Endothelial cell of umbilical vein (primary cell): ENCODE measurements at regions not wholly inside any gene's neighbourhood (a gene's known extent, or its start where the extent isn't known, plus 50 kb on each side); places are given as distances from the start of the nearest gene placed in this dataset.

Experiments
- CTCF ChIP-seq, 2 donors: IDR thresholded peaks; 1 replicate in 1 of 2; 2 replicates in 1 of 2; pipeline ENCODE4 v1.5.1; 2011; ENCODE audit warnings: low read length in 2 of 2, mild to moderate bottlenecking in 2 of 2, moderate library complexity in 2 of 2, control low read depth in 1 of 2, inconsistent platforms in 1 of 2, low read depth in 1 of 2; ENCODE audit not compliant: insufficient read depth in 1 of 2; ENCODE audit errors: extremely low read depth in 1 of 2
- EZH2 ChIP-seq: IDR thresholded peaks from 2 replicates; pipeline ENCODE4 v1.6.1; 2012; ENCODE audit warnings: borderline replicate concordance, low read depth, mild to moderate bottlenecking, moderate library complexity, low read length, inconsistent platforms; ENCODE audit not compliant: severe bottlenecking
- POLR2A ChIP-seq: IDR thresholded peaks from 2 replicates; pipeline ENCODE4 v1.6.1; 2012; ENCODE audit warnings: low read depth, mild to moderate bottlenecking, control low read depth, low read length

DNA sequence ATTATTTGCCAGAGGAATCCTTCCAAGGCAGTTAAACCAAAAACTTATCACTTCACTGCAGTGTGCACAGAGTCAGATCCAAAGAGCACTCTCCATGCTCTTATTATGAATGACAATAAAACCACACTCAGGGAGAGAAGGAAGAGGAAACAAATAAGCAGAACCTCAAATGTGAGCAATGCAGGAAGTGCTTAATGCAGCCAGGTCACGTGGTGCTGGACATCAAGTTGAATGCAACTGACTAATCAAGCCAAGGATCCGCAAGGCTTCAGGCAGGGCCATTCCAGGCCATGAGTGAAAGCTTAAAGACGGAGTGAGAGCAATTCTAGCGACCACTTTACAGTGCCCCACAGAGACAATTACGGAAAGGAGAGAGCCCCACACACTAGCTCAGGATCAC, 230.4 kb upstream of the PUM3 start:
- TF ChIP-seq CTCF (IDR thresholded peaks at IDR 0.05; ENCODE audit: extremely low read depth in 1 of 2, insufficient read depth in 1 of 2, low read depth in 1 of 2, low read length in 2 of 2), result no peak
- no peak for TF ChIP-seq POLR2A
- no peak for TF ChIP-seq EZH2
